ENCODE measurements at regions not wholly inside any gene's neighbourhood (a gene's known extent, or its start where the extent isn't known, plus 50 kb on each side); places are given as distances from the start of the nearest gene placed in this dataset.

GRCh38 chr3:82796765-82797164 lies 1035.3 kb upstream of the GBE1 start:
- Histone ChIP-seq H3K9me3 (no peaks in the 10 kb centered on the region), H3K27ac (ENCODE audit: low read length) (no peak overlapping the region), H3K27me3 (replicated peaks in 1 of 2; ENCODE audit: control insufficient read depth in 2 of 2, extremely low read depth in 1 of 2, insufficient read depth in 2 of 2, low read length in 1 of 2) (no peaks in the 10 kb centered on the region), H3K36me3 (ENCODE audit: control insufficient read depth in 2 of 2, extremely low read depth in 1 of 2, insufficient read depth in 1 of 2, low read length in 1 of 2) (no peaks in the 10 kb centered on the region), H3K4me1 (ENCODE audit: control insufficient read depth in 1 of 2, extremely low read depth in 1 of 2, insufficient read depth in 2 of 2, low read length in 2 of 2) (no peaks in the 10 kb centered on the region), H3K4me3 (ENCODE audit: control insufficient read depth in 1 of 2, extremely low read depth in 1 of 2, low read length in 1 of 2) (no peak overlapping the region)
- WGBS (ENCODE audit: insufficient coverage): no CpG with 5 or more reads among the region's 1 CpG
- ChIA-PET POLR2A (no interaction called here), CTCF (no interaction called here)
- Mint-ChIP-seq H3K4me1 (no peaks in the 10 kb centered on the region), H3K4me3 (no peak overlapping the region), H3K27me3 (no peaks in the 10 kb centered on the region), H3K27ac (no peak overlapping the region), H3K36me3 (no peaks in the 10 kb centered on the region), H3K9me3 (peaks cover 0 to 11% (median 6%) of the 10 kb centered on the region in 3 donors)
- DNase-seq: no peak
- ATAC-seq (replicated peaks in 1 of 4): no peak

GRCh38 chr3:82791241-82791640 lies 1029.8 kb upstream of the GBE1 start:
- H3K9me3 Mint-ChIP-seq: peaks cover 7 to 11% (median 10%) of the 10 kb centered on the region in 3 donors
- Histone ChIP-seq H3K27me3 (replicated peaks in 1 of 2; ENCODE audit: control insufficient read depth in 2 of 2, extremely low read depth in 1 of 2, insufficient read depth in 2 of 2, low read length in 1 of 2) (no peaks in the 10 kb centered on the region), H3K4me1 (ENCODE audit: control insufficient read depth in 1 of 2, extremely low read depth in 1 of 2, insufficient read depth in 2 of 2, low read length in 2 of 2) (no peaks in the 10 kb centered on the region), H3K4me3 (ENCODE audit: control insufficient read depth in 1 of 2, extremely low read depth in 1 of 2, low read length in 1 of 2) (no peak overlapping the region), H3K36me3 (ENCODE audit: control insufficient read depth in 2 of 2, extremely low read depth in 1 of 2, insufficient read depth in 1 of 2, low read length in 1 of 2) (no peaks in the 10 kb centered on the region), H3K27ac (ENCODE audit: low read length) (no peak overlapping the region), H3K9me3 (no peaks in the 10 kb centered on the region)
- H3K27me3 Mint-ChIP-seq: no peaks in the 10 kb centered on the region
- no peaks in the 10 kb centered on the region for H3K4me1 Mint-ChIP-seq
- no peaks in the 10 kb centered on the region for H3K36me3 Mint-ChIP-seq
- ChIA-PET POLR2A (no interaction called here), CTCF (no interaction called here)
- no peak overlapping the region for H3K27ac Mint-ChIP-seq
- no peak overlapping the region for H3K4me3 Mint-ChIP-seq
- DNase-seq (no peak), ATAC-seq (replicated peaks in 1 of 4) (no peak)
- 92% methylated on average over 9 of the region's 11 CpGs for WGBS (ENCODE audit: insufficient coverage)

- ATAC-seq (replicated peaks in 1 of 4): no peak
- no peak overlapping the region for H3K27ac Mint-ChIP-seq
- Histone ChIP-seq H3K4me3 (ENCODE audit: control insufficient read depth in 1 of 2, extremely low read depth in 1 of 2, low read length in 1 of 2) (no peak overlapping the region), H3K27me3 (replicated peaks in 1 of 2; ENCODE audit: control insufficient read depth in 2 of 2, extremely low read depth in 1 of 2, insufficient read depth in 2 of 2, low read length in 1 of 2) (no peaks in the 10 kb centered on the region), H3K36me3 (ENCODE audit: control insufficient read depth in 2 of 2, extremely low read depth in 1 of 2, insufficient read depth in 1 of 2, low read length in 1 of 2) (no peaks in the 10 kb centered on the region), H3K4me1 (ENCODE audit: control insufficient read depth in 1 of 2, extremely low read depth in 1 of 2, insufficient read depth in 2 of 2, low read length in 2 of 2) (no peaks in the 10 kb centered on the region), H3K9me3 (no peaks in the 10 kb centered on the region), H3K27ac (ENCODE audit: low read length) (no peak overlapping the region)
- H3K9me3 Mint-ChIP-seq: peaks cover 7 to 11% (median 10%) of the 10 kb centered on the region in 3 donors
- ChIA-PET CTCF (no interaction called here), POLR2A (no interaction called here)
- H3K36me3 Mint-ChIP-seq: no peaks in the 10 kb centered on the region
- H3K4me3 Mint-ChIP-seq: no peak overlapping the region
- no peak for DNase-seq
- 49% methylated on average over 8 of the region's 13 CpGs for WGBS (ENCODE audit: insufficient coverage)
- H3K4me1 Mint-ChIP-seq: no peaks in the 10 kb centered on the region
- H3K27me3 Mint-ChIP-seq: no peaks in the 10 kb centered on the region
Measured at GRCh38 chr3:82790307-82791097, 1029.1 kb upstream of the GBE1 start.

GRCh38 chr3:82783194-82783593 lies 1021.7 kb upstream of the GBE1 start:
- ATAC-seq (replicated peaks in 1 of 4): no peak
- Mint-ChIP-seq H3K4me1 (no peaks in the 10 kb centered on the region), H3K27me3 (no peaks in the 10 kb centered on the region), H3K4me3 (no peak overlapping the region), H3K36me3 (no peaks in the 10 kb centered on the region), H3K27ac (no peak overlapping the region), H3K9me3 (peaks cover 0 to 10% (median 6%) of the 10 kb centered on the region in 3 donors)
- no peak overlapping the region for H3K4me3 ChIP-seq (ENCODE audit: control insufficient read depth in 1 of 2, extremely low read depth in 1 of 2, low read length in 1 of 2)
- H3K9me3 ChIP-seq: no peaks in the 10 kb centered on the region
- no peaks in the 10 kb centered on the region for H3K4me1 ChIP-seq (ENCODE audit: control insufficient read depth in 1 of 2, extremely low read depth in 1 of 2, insufficient read depth in 2 of 2, low read length in 2 of 2)
- POLR2A ChIA-PET: no interaction called here
- no peaks in the 10 kb centered on the region for H3K36me3 ChIP-seq (ENCODE audit: control insufficient read depth in 2 of 2, extremely low read depth in 1 of 2, insufficient read depth in 1 of 2, low read length in 1 of 2)
- no peak for DNase-seq
- no peak overlapping the region for H3K27ac ChIP-seq (ENCODE audit: low read length)
- WGBS (ENCODE audit: insufficient coverage): no CpG with 5 or more reads among the region's 3 CpGs
- H3K27me3 ChIP-seq (replicated peaks in 1 of 2; ENCODE audit: control insufficient read depth in 2 of 2, extremely low read depth in 1 of 2, insufficient read depth in 2 of 2, low read length in 1 of 2): no peaks in the 10 kb centered on the region
- CTCF ChIA-PET: no interaction called here

- ChIA-PET POLR2A (no interaction called here), CTCF (no interaction called here)
- Histone ChIP-seq H3K4me1 (ENCODE audit: control insufficient read depth in 1 of 2, extremely low read depth in 1 of 2, insufficient read depth in 2 of 2, low read length in 2 of 2) (no peaks in the 10 kb centered on the region), H3K27ac (ENCODE audit: low read length) (no peak overlapping the region), H3K4me3 (ENCODE audit: control insufficient read depth in 1 of 2, extremely low read depth in 1 of 2, low read length in 1 of 2) (no peak overlapping the region), H3K36me3 (ENCODE audit: control insufficient read depth in 2 of 2, extremely low read depth in 1 of 2, insufficient read depth in 1 of 2, low read length in 1 of 2) (no peaks in the 10 kb centered on the region), H3K9me3 (no peaks in the 10 kb centered on the region), H3K27me3 (replicated peaks in 1 of 2; ENCODE audit: control insufficient read depth in 2 of 2, extremely low read depth in 1 of 2, insufficient read depth in 2 of 2, low read length in 1 of 2) (no peaks in the 10 kb centered on the region)
- no CpG with 5 or more reads among the region's 4 CpGs for WGBS (ENCODE audit: insufficient coverage)
- Mint-ChIP-seq H3K36me3 (no peaks in the 10 kb centered on the region), H3K27me3 (no peaks in the 10 kb centered on the region), H3K27ac (no peak overlapping the region), H3K9me3 (peaks cover 18 to 22% (median 22%) of the 10 kb centered on the region in 3 donors), H3K4me3 (no peak overlapping the region), H3K4me1 (no peaks in the 10 kb centered on the region)
- DNase-seq (no peak), ATAC-seq (replicated peaks in 1 of 4) (no peak)
Measured at GRCh38 chr3:82773207-82773606, 1011.8 kb upstream of the GBE1 start.

GRCh38 chr3:82764521-82764920 lies 1003.1 kb upstream of the GBE1 start:
- H3K4me1 Mint-ChIP-seq: no peaks in the 10 kb centered on the region
- no peaks in the 10 kb centered on the region for H3K27me3 ChIP-seq (replicated peaks in 1 of 2; ENCODE audit: control insufficient read depth in 2 of 2, extremely low read depth in 1 of 2, insufficient read depth in 2 of 2, low read length in 1 of 2)
- H3K36me3 Mint-ChIP-seq: no peaks in the 10 kb centered on the region
- no peaks in the 10 kb centered on the region for H3K36me3 ChIP-seq (ENCODE audit: control insufficient read depth in 2 of 2, extremely low read depth in 1 of 2, insufficient read depth in 1 of 2, low read length in 1 of 2)
- H3K4me1 ChIP-seq (ENCODE audit: control insufficient read depth in 1 of 2, extremely low read depth in 1 of 2, insufficient read depth in 2 of 2, low read length in 2 of 2): no peaks in the 10 kb centered on the region
- H3K4me3 Mint-ChIP-seq: no peak overlapping the region
- no peak overlapping the region for H3K27ac Mint-ChIP-seq
- ATAC-seq (replicated peaks in 1 of 4) (no peak), DNase-seq (no peak)
- no CpG with 5 or more reads among the region's 1 CpG for WGBS (ENCODE audit: insufficient coverage)
- no peaks in the 10 kb centered on the region for H3K9me3 ChIP-seq
- H3K4me3 ChIP-seq (ENCODE audit: control insufficient read depth in 1 of 2, extremely low read depth in 1 of 2, low read length in 1 of 2): no peak overlapping the region
- POLR2A ChIA-PET: no interaction called here
- CTCF ChIA-PET: no interaction called here
- peaks cover 0 to 15% (median 0%) of the 10 kb centered on the region in 3 donors for H3K9me3 Mint-ChIP-seq
- no peaks in the 10 kb centered on the region for H3K27me3 Mint-ChIP-seq
- no peak overlapping the region for H3K27ac ChIP-seq (ENCODE audit: low read length)

GRCh38 chr3:82761858-82762257 lies 1000.4 kb upstream of the GBE1 start:
- DNase-seq: no peak
- ChIA-PET CTCF (no interaction called here), POLR2A (no interaction called here)
- Mint-ChIP-seq H3K27ac (no peak overlapping the region), H3K4me1 (no peaks in the 10 kb centered on the region), H3K27me3 (no peaks in the 10 kb centered on the region), H3K36me3 (no peaks in the 10 kb centered on the region), H3K4me3 (no peak overlapping the region), H3K9me3 (peaks cover 0 to 17% (median 0%) of the 10 kb centered on the region in 3 donors)
- no peak for ATAC-seq (replicated peaks in 1 of 4)
- Histone ChIP-seq H3K27me3 (replicated peaks in 1 of 2; ENCODE audit: control insufficient read depth in 2 of 2, extremely low read depth in 1 of 2, insufficient read depth in 2 of 2, low read length in 1 of 2) (no peaks in the 10 kb centered on the region), H3K4me1 (ENCODE audit: control insufficient read depth in 1 of 2, extremely low read depth in 1 of 2, insufficient read depth in 2 of 2, low read length in 2 of 2) (no peaks in the 10 kb centered on the region), H3K27ac (ENCODE audit: low read length) (no peak overlapping the region), H3K36me3 (ENCODE audit: control insufficient read depth in 2 of 2, extremely low read depth in 1 of 2, insufficient read depth in 1 of 2, low read length in 1 of 2) (no peaks in the 10 kb centered on the region), H3K4me3 (ENCODE audit: control insufficient read depth in 1 of 2, extremely low read depth in 1 of 2, low read length in 1 of 2) (no peak overlapping the region), H3K9me3 (no peaks in the 10 kb centered on the region)
- WGBS (ENCODE audit: insufficient coverage): 57% methylated on average over 1 of the region's 1 CpG
